NAMALWA (cell line): ENCODE measurements at regions not wholly inside any gene's neighbourhood (a gene's known extent, or its start where the extent isn't known, plus 50 kb on each side); places are given as distances from the start of the nearest gene placed in this dataset.
"Not testable (repeated sequence)": the region's sequence is repeated elsewhere in the genome, so short reads cannot be mapped to it uniquely, and the experiment has no call there.

ENCODE experiments used
- DNase-seq: peaks from one replicate; pipeline ENCODE4 v3.0.0-alpha.2; 2015; ENCODE audit warnings: low spot score

DNA sequence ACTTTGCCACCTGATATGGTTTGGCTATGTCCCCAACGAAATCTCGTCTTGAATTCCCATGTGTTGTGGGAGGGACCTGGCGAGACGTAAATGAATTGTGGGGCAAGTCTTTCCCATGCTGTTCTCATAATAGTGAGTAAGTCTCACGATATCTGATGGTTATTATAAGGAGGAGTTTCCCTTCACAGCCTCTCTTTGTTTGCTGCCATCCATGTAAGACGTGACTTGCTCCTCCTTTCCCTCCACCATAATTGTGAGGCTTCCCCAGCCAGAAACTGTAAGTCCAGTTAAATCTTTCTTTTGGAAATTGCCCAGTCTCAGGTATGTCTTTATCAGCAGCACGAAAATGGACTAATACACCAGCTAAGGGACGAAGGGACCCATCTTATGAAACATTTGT lies 1303.3 kb downstream of the SUCLG1 start:
- DNase-seq, result no peak

DNA sequence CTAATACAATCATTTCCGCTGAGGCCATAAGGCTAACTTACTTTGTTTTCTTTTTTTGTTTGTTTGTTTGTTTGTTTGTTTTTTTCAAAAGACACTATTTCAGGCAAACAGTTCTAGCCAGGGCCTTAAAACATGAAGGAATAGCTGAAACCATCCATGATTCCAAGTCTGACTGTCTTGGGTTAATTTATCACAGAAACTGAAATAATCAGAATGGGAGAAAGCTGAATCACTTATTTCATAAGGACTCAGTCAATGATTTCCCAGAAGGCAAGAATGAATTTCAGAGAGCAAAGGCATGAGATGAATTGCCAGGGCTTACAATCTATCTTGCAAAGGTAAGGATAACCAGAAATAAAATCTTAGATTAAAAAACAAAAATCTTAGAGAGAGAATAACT lies 1315.1 kb downstream of the SUCLG1 start:
- DNase-seq, result no peak

DNA sequence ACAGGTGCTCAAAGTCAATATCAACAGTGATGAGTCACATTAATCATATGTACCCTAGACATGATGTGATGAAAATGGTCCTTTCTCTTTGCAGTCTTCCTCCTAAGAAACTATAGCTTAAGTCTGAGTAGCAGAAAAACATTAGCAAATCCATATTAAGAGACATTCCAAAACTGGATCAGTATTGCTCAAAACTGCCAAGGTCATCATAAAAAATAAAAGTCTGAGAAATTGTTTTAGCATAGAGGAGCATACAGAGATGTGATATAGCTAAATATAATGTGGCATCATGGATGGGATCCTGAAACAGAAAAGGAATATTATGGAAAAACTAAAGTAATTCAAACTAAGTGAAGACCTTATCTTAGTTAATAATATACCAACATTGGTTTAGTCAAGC lies 1316.1 kb downstream of the SUCLG1 start:
- no peak for DNase-seq

DNA sequence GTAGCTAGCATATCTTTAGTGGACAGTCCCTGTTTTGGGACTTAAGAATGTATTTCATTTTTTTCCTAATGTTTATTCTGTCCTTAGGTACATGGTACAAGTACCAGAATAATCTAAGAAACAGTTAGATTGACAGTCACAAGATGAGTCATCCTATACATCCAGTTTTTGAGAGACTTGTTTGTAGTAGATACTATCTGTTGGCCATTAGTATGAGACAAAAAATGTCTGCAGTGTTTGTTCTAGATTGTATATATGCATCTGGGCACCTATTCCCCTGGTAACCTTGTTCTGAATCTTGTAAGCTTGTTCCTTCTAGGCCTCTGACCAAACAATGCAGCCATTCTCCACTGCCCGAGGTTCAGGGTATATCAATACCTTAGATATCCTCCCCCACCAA lies 1343.5 kb downstream of the SUCLG1 start:
- DNase-seq, result no peak

DNA sequence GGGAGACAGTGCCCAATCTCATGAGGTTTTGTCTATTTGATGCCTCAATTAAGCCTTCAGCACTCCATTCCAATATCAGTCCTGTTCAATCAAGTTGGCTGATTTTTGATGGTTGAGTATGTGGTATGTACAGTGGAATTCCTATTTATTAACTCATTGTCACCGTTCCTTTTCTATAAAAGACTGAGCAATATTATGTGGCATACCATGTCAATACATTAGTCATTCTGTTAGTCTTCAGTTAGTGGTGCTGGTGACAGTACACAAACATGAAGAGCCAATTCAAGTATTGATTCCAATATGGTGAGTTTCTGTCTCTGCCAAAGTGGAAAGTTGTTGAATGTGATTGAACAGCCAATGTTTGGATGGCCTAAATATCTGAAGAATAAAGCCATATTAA lies 1343.9 kb downstream of the SUCLG1 start:
- DNase-seq, result no peak

DNA sequence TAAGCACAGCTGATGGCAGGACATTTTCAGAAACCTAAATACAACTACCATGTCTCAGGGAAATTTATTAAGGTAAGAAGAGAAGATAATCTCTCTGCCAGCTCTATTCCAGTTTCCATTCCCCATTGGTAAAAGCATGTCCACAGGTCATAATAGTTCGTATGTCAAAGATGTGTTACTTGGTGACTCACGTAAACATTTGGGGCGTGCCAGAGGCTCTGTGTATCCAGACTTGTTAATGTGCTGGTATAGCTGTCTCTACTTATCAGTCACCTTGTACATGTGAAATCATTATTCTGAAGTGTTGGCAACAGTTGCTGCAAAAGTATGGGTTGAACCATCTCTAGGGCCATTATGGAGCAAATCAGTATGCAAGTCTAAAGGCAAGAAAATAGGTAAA lies 1345.1 kb downstream of the SUCLG1 start:
- no peak for DNase-seq

DNA sequence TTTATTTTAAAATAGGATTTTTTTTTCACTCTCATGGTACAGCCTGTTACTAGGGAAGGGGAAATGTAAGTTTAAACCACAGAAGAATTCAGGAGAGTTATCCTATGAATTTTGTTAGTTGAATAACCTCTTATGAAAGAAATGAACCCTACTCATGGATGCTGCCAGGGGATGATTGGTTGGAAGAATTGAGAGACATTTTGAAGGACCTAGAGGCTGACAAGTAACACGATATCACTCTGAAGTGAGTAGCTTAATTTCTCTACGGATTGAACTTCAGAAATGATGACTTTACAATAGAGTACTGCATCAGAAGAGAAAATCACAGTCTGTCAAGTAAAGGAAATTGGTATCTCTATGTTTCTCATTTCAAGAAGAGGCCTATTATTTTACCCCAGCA lies 1346.2 kb downstream of the SUCLG1 start:
- DNase-seq, result no peak

DNA sequence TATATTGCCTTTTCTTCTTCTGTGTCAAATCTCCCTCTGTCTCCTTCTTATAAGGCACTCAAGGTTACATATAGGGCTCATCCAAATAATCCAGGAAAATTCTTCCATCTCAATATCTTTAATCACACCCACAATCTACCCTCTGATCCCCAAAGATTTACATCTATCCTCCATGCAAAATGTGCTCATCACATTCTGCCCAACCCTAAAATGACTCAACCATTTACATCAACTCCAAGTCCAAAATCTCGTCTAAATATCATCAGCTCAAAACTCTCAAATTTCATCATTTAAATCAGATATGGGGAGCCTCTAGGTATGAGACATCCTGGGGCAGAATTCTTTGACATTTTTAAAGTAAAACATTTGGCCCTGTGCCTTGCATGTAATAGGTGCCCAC lies 1349.8 kb downstream of the SUCLG1 start:
- no peak for DNase-seq

DNA sequence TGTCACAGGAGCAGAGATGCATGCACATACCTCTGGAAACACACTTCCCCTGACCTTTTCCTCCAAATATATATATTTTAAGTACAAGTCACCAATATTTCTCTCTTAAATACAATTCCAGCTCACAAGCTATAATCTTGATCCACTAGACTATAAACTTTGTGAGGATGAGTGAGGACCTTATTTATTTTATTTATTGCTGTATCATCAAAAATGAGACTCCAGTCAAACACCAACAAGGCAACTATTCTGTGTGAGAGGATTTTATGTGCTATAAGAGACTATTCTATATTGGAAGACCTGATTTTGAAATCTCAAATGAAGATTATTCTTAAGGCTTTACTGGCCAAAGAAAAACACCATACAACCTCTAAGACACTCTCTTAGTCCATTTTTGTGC lies 1352.2 kb downstream of the SUCLG1 start:
- DNase-seq, result no peak

DNA sequence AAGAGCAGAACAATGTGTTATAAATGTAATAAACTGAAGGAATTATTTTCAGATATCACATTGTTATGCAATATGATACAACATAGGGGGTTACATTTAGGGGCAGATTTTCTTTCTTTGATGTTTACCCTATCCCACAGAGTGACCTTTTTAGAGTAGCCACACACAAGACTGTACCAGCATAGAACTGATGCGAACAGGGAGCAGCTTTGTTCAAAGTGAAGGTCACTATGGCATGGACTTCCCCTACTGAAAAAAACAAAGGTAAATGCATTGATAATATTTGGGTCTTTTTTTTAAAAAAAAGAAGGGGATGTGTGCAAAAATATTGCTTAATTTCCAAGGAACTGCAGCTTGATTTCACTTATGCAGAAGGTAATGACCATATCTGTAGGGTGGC lies 1354.9 kb downstream of the SUCLG1 start:
- no peak for DNase-seq

DNA sequence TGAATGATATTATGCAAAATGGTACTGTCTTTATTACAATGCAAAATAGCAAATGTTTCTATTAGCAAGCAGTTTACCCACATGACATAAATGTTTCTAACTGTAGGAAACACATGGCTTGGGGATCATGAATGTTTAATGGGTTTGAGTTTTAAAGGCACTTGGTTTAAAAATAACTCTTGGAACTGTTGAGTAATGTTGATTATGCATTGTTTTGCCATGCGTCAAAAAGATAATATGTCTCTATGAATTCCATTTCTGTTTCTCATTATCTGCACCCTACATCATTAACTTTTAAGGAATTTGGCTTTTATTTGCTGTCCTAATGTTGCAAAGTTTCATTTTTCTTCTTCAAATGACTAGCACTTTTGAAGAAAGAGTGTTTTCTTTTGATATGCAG lies 1355.5 kb downstream of the SUCLG1 start:
- no peak for DNase-seq

DNA sequence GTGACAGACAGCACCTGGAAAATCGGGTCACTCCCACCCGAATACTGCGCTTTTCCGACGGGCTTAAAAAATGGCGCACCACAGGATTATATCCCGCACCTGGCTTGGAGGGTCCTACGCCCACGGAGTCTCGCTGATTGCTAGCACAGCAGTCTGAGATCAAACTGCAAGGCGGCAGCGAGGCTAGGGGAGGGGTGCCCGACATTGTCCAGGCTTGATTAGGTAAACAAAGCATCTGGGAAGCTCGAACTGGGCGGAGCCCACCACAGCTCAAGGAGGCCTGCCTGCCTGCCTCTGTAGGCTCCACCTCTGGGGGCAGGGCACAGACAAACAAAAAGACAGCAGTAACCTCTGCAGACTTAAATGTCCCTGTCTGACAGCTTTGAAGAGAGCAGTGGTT lies 1370.0 kb downstream of the SUCLG1 start:
- not testable (repeated sequence) for DNase-seq

DNA sequence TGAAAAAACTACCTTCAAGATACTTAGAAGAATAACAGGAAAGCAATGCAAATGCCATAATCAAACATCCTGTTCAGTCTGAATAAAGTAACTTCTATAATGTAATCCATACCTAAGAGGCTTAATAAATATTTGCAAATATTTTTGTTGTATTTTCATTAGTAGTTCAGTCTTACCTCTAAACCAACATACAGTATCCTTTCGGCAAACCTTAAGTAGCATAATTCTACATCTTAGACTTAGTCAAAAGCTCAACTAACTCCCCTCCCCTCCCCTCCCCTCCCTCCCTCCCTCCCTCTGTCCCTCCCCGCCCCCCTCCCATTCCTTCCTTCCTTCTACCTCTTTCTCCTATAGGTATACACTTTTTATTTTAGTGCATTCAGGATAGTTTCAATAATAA lies 1373.2 kb downstream of the SUCLG1 start:
- DNase-seq, result no peak

DNA sequence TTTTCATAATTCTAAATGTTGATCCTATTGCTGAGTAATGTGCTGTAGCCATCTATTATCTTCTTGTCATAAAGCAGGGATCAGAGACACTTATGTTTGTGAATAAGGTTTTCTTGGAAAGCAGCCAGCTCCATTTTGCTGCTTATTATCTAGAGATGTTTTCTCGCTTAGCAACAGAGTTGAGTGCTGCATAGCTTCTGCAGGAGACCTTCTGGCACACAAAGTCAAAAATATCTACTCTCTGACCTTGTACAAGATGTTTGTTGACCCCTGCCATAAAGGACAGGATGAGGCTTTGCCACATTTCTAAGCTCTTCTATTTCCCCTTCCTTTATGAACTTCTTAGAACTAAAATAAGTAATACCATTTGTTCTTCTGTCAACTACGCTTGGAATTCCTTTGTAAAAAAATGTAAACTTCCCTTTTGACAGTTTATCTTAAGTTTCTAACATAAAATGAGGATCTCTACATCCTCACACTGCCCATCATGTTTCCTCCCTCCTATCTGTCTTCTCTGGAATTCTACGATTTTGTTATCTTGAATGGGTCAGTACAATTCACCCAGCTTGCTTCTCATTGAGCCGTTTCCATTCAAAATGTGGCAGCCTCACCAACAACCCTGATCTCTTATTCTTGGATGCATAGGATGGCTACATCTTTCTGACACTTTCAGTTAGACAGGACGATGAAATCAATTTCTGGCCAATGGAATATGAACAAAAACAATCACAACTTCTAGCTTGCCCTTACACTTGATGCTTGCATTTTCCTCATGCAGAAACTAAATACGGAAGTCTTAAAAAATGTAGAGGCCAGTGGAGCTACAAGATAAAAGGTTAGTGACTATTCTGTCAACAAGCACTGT lies 1377.0 kb downstream of the SUCLG1 start:
- no peak for DNase-seq

DNA sequence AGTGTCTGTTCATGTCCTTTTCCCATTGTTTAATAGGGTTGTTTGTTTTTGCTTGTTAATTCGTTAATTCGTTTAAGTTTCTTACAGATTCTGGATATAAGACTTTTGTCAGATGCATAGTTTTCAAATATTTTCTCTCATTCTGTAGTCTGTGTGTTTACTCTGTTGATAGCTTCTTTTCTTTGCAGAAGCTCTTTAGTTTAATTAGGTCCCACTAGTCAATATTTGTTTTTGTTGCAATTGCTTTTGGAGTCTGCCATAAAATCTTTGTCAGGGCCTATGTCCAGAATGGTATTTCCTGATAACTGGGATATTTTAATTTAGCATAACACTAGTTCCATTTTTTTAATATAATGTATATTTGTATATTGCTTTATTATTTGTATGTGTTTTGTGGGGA lies 1380.1 kb downstream of the SUCLG1 start:
- DNase-seq, result no peak

DNA sequence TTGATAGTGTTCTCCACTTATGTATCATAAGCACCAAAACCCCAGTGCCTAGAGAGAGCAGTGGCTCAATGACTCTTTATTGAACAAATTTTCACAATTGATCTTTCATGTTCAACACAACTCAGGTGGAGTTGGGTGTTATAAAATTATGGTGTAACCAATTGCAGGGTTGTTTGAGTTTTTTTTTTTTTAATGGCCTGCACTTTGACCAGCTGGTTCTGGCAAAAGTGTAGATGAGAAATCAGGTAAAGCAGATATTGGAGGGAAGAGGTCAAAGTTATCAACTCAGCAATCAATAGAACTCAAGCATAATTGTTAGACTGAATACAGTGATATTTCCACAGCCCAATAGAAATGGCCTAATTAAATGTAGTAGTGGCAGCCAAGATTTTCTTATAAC lies 1386.3 kb downstream of the SUCLG1 start:
- no peak for DNase-seq

DNA sequence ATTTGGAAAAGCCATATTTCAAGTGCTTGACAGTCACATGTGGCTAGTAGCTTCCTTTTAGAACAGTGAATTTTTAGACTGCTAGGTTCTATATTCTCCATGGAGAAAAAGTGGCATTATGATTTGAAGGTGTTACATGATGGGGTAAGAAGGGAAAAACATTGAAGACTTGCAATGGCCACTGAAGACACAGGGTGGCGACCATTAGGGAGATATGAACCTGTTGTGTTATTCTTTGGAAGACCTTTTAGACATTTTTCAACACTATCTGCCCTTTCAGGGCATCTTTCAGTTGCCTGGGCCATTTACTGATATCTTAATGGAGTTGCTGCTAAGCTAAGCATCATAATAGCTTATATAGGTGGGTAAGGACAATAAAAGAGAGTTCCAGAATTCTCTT lies 1387.2 kb downstream of the SUCLG1 start:
- DNase-seq, result no peak

DNA sequence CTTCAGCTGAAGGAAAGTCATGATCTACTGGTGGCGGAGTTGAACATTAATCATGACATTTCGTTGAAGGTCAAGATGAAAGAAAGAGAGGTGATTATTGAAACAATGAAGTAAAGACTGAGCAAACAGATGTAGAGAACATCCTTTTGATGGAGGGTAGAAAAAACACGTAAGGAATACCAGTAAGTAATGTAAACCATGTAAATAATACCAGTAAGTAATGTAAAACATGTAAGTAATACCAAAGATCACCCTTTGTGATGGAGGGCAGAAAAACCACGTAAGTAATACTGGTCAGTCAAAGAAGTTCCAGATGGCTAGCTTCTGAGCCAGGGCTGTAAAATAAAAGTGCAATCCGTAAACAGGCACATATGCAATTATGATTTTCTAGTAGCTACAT lies 1387.7 kb downstream of the SUCLG1 start:
- DNase-seq, result no peak

DNA sequence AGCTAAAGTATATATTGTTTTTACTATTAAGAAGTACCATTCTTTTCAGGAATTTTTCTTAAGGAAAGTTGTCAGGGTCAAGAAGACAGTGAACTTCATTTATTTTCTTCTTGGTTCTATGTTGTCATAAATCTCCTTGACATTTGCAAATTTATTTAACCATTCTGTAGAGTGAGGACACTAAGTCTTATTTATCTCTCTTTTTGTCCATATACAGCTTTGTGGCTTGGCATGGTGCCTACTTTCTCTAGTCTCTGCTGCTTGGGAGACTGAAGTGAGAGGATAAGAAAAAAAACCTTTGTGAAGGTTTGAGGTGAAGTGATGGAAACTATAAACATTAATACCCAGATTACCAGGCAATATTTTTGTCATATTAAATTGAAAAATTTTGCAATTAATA lies 1389.4 kb downstream of the SUCLG1 start:
- no peak for DNase-seq

DNA sequence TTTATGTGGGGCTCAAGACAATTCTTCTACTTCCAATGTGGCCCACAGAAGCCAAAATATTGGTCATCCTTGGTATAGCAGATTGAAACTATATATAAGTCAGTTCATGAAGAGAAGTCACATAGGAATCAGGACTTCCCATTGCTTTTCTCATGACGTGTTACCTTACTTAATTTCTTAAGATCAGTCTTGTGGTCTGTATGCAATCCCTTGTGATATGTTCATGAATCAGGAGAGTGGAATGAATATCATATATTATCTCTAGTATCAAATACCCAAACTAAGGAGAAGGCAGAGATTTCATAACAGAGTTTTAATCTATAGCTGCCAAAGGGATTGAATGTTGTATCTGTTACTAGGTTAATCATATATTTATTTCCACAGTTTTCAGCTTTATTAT lies 1390.4 kb downstream of the SUCLG1 start:
- DNase-seq, result no peak

DNA sequence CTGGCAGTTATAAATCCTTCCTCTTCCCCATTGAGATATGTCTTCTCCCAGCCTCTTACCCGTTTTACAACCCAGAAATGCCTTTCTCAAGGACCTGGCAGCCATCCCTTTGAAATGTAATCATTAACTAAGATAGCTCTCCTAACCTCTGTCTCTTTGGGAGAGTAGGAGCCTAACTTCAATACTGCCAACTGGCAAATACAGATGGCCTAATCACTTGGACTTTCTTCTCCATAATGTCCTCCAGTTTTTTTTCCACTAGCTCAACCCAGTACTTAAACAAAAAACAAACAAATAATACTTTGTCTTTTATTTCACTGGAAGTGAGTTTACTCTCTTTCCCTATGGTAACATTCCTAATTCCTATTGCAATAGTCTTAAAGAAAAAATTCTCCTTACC lies 1391.1 kb downstream of the SUCLG1 start:
- DNase-seq, result no peak

DNA sequence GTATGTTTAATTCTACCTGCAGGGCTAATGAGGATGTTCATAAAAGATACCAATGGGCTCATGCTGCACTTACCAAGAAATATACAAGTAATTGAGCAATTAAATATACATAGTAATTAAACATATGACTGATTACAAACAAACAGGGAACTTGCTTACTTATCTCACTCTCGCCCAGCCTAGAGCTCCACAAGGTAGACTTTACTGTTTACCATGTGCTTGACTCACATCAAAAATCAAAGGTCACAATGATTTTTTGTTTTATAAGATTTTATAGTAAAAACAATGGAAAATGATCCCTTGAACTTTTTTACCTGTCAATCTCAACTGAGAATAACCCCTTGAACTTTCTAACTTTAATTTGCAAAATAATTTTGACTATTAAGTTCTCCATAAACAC lies 1395.1 kb downstream of the SUCLG1 start:
- no peak for DNase-seq

DNA sequence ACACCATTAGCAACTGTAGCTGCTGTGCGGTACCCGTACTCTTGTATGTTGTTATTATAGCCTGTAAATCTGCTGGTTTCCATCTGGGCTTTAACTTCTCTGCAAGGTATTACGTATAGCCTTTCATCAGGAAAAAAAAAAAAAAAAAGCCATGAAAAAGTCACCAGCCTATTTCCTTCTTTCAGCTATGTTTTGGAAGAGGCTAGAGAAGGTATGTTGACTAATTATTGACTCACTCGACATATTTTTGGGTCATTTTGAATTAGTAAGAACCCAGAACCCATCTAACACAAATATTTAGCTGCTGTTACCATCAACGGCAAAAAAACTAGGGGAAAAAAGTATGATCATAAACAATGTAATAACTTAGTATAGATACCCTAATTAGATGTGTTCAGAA lies 1395.6 kb downstream of the SUCLG1 start:
- DNase-seq, result no peak

DNA sequence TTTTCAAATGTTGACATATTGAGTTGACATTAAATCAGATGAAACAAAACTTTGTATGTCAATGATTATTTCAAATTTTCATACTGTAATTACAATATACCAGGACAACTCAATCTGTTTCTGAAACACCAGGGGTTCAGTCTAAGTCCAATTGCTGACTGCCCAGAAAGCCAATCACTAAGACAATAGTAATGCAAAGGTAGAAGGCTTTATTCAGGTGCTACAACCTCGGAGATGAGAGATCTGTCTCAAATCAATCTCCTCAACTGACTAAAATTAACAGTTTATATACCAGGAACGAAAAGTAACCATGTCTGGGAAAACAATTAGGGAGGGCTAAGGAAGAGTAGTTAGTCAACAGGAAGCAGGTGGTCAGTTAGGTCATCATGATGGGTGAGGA lies 1400.4 kb downstream of the SUCLG1 start:
- no peak for DNase-seq
